HepG2 (cell line): ENCODE measurements at regions not wholly inside any gene's neighbourhood (a gene's known extent, or its start where the extent isn't known, plus 50 kb on each side); places are given as distances from the start of the nearest gene placed in this dataset.

Experiments
- DNMT1 ChIP-seq: sonication (generic); formaldehyde crosslinking; IDR thresholded peaks from 2 replicates; pipeline ENCODE4 v1.5.1; 2020; ENCODE audit warnings: mild to moderate bottlenecking, missing genetic modification reagents
- ERF ChIP-seq: IDR thresholded peaks from 2 replicates; pipeline ENCODE4 v1.6.1; 2018; ENCODE audit warnings: missing biosample characterization, missing genetic modification reagents
- FOSL2 ChIP-seq: sonication (generic); formaldehyde crosslinking; IDR thresholded peaks from 2 replicates; pipeline ENCODE4 v1.4.0; 2020; ENCODE audit warnings: missing genetic modification reagents
- KMT2A ChIP-seq: sonication (generic); formaldehyde crosslinking; IDR thresholded peaks from 2 replicates; pipeline ENCODE4 v1.4.0; 2020; ENCODE audit warnings: missing genetic modification reagents
- SMARCE1 ChIP-seq: fragments of 450-650 bp; IDR thresholded peaks from 2 replicates; pipeline ENCODE4 v1.6.1; 2017; ENCODE audit warnings: borderline replicate concordance
- SOX13 ChIP-seq, 3 experiments: fragments of 450-650 bp in 1 of 3; sonication (generic) in 1 of 3; formaldehyde crosslinking in 1 of 3; IDR thresholded peaks in 2 of 3; conservative IDR thresholded peaks in 1 of 3; 2 replicates each; pipeline versions ENCODE4 v1.5.0 to v1.6.1; 2016 to 2020; ENCODE audit warnings: antibody characterized with exemption in 1 of 3, mild to moderate bottlenecking in 1 of 3, missing compliant biosample characterization in 1 of 3, missing genetic modification reagents in 1 of 3, moderate library complexity in 1 of 3
- TBX3 ChIP-seq: fragments of 450-650 bp; IDR thresholded peaks from 2 replicates; pipeline ENCODE4 v1.6.1; 2017; ENCODE audit warnings: antibody characterized with exemption, mild to moderate bottlenecking, inconsistent platforms, borderline replicate concordance
- THAP11 ChIP-seq: IDR thresholded peaks from 2 replicates; pipeline ENCODE4 v1.6.1; 2016; ENCODE audit warnings: missing biosample characterization, missing genetic modification reagents
- ZNF335 ChIP-seq: sonication (generic); formaldehyde crosslinking; IDR thresholded peaks from 2 replicates; pipeline ENCODE4 v1.4.0; 2020; ENCODE audit warnings: missing genetic modification reagents
- ZNF639 ChIP-seq: conservative IDR thresholded peaks from 2 replicates; pipeline ENCODE4 v1.6.1; 2018; ENCODE audit warnings: missing genetic modification reagents
- ZNF737 ChIP-seq: sonication (generic); formaldehyde crosslinking; IDR thresholded peaks from 2 replicates; pipeline ENCODE4 v1.5.0; 2020; ENCODE audit warnings: missing genetic modification reagents, mild to moderate bottlenecking, borderline replicate concordance
- ZSCAN5A ChIP-seq: sonication (generic); formaldehyde crosslinking; IDR thresholded peaks from 2 replicates; pipeline ENCODE4 v1.8.0; 2022; ENCODE audit warnings: mild to moderate bottlenecking, missing genetic modification reagents, borderline replicate concordance
- TF ChIP-seq, protein P1 (sequence below): sonication (generic); formaldehyde crosslinking; IDR thresholded peaks from 2 replicates; pipeline ENCODE4 v1.5.0; 2020; ENCODE audit warnings: mild to moderate bottlenecking, missing genetic modification reagents, moderate library complexity
- TF ChIP-seq, protein P2 (sequence below), 2 experiments: sonication (generic) in 1 of 2; formaldehyde crosslinking in 1 of 2; IDR thresholded peaks; 2 replicates each; pipeline versions ENCODE4 v1.4.0 to v1.6.1; 2018 to 2020; ENCODE audit warnings: missing genetic modification reagents in 2 of 2, borderline replicate concordance in 1 of 2, low read depth in 1 of 2, mild to moderate bottlenecking in 1 of 2, missing biosample characterization in 1 of 2
- TF ChIP-seq, protein P3 (sequence below): sonication (generic); formaldehyde crosslinking; IDR thresholded peaks from 2 replicates; pipeline ENCODE4 v1.4.0; 2020; ENCODE audit warnings: mild to moderate bottlenecking, missing genetic modification reagents, borderline replicate concordance
- TF ChIP-seq, protein P4 (sequence below): sonication (generic); formaldehyde crosslinking; IDR thresholded peaks from 2 replicates; pipeline ENCODE4 v1.5.0; 2020; ENCODE audit warnings: missing genetic modification reagents, mild to moderate bottlenecking, borderline replicate concordance
- TF ChIP-seq, protein P5 (sequence below): sonication (generic); formaldehyde crosslinking; conservative IDR thresholded peaks from 2 replicates; pipeline ENCODE4 v1.8.1; 2023; ENCODE audit warnings: missing genetic modification reagents

- no peak for TF ChIP-seq SMARCE1
- TF ChIP-seq DNMT1 = no peak
- TF ChIP-seq THAP11 = no peak
- TF ChIP-seq ZNF639 (CRISPR knock-in tag) = no peak
- TF ChIP-seq KMT2A (CRISPR knock-in tag) = no peak
- peak; percentile 18; the same call in 1 of the 2 replicates for TF ChIP-seq ERF (CRISPR knock-in tag)
- no peak for TF ChIP-seq ZNF737 (CRISPR knock-in tag)
- TF ChIP-seq, protein P1, sequence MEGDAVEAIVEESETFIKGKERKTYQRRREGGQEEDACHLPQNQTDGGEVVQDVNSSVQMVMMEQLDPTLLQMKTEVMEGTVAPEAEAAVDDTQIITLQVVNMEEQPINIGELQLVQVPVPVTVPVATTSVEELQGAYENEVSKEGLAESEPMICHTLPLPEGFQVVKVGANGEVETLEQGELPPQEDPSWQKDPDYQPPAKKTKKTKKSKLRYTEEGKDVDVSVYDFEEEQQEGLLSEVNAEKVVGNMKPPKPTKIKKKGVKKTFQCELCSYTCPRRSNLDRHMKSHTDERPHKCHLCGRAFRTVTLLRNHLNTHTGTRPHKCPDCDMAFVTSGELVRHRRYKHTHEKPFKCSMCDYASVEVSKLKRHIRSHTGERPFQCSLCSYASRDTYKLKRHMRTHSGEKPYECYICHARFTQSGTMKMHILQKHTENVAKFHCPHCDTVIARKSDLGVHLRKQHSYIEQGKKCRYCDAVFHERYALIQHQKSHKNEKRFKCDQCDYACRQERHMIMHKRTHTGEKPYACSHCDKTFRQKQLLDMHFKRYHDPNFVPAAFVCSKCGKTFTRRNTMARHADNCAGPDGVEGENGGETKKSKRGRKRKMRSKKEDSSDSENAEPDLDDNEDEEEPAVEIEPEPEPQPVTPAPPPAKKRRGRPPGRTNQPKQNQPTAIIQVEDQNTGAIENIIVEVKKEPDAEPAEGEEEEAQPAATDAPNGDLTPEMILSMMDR = peak; percentile 89
- no peak for TF ChIP-seq ZNF335
- TF ChIP-seq, protein P2, sequence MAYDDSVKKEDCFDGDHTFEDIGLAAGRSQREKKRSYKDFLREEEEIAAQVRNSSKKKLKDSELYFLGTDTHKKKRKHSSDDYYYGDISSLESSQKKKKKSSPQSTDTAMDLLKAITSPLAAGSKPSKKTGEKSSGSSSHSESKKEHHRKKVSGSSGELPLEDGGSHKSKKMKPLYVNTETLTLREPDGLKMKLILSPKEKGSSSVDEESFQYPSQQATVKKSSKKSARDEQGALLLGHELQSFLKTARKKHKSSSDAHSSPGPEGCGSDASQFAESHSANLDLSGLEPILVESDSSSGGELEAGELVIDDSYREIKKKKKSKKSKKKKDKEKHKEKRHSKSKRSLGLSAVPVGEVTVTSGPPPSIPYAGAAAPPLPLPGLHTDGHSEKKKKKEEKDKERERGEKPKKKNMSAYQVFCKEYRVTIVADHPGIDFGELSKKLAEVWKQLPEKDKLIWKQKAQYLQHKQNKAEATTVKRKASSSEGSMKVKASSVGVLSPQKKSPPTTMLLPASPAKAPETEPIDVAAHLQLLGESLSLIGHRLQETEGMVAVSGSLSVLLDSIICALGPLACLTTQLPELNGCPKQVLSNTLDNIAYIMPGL (CRISPR knock-in tag; IDR thresholded peaks at IDR 0.05; ENCODE audit: borderline replicate concordance in 1 of 2, low read depth in 1 of 2) = 0 out of 4 replicates have a peak, but pooled peaks have one; percentile 29 to 57
- no peak for TF ChIP-seq SOX13 (IDR thresholded peaks at IDR 0.05)
- TF ChIP-seq SOX13 (CRISPR knock-in tag; conservative IDR thresholded peaks at IDR 0.05 in 1 of 2, IDR thresholded peaks at IDR 0.05 in 1 of 2) = no peak
- no peak for TF ChIP-seq ZSCAN5A (CRISPR knock-in tag)
- TF ChIP-seq, protein P3, sequence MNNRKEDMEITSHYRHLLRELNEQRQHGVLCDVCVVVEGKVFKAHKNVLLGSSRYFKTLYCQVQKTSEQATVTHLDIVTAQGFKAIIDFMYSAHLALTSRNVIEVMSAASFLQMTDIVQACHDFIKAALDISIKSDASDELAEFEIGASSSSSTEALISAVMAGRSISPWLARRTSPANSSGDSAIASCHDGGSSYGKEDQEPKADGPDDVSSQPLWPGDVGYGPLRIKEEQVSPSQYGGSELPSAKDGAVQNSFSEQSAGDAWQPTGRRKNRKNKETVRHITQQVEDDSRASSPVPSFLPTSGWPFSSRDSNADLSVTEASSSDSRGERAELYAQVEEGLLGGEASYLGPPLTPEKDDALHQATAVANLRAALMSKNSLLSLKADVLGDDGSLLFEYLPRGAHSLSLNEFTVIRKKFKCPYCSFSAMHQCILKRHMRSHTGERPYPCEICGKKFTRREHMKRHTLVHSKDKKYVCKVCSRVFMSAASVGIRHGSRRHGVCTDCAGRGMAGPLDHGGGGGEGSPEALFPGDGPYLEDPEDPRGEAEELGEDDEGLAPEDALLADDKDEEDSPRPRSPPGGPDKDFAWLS = no peak
- TF ChIP-seq FOSL2 (CRISPR knock-in tag) = no peak
- TF ChIP-seq, protein P4, sequence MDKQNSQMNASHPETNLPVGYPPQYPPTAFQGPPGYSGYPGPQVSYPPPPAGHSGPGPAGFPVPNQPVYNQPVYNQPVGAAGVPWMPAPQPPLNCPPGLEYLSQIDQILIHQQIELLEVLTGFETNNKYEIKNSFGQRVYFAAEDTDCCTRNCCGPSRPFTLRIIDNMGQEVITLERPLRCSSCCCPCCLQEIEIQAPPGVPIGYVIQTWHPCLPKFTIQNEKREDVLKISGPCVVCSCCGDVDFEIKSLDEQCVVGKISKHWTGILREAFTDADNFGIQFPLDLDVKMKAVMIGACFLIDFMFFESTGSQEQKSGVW (CRISPR knock-in tag) = no peak
- TF ChIP-seq, protein P5, sequence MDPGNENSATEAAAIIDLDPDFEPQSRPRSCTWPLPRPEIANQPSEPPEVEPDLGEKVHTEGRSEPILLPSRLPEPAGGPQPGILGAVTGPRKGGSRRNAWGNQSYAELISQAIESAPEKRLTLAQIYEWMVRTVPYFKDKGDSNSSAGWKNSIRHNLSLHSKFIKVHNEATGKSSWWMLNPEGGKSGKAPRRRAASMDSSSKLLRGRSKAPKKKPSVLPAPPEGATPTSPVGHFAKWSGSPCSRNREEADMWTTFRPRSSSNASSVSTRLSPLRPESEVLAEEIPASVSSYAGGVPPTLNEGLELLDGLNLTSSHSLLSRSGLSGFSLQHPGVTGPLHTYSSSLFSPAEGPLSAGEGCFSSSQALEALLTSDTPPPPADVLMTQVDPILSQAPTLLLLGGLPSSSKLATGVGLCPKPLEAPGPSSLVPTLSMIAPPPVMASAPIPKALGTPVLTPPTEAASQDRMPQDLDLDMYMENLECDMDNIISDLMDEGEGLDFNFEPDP = no peak
- TF ChIP-seq TBX3 = no peak
These were observed 61.4 kb upstream of the GPR158 start (continued) for GRCh38 chr10:25113191-25114035.
